Suprapubic skin (tissue), 4 donors: ENCODE measurements at regions not wholly inside any gene's neighbourhood (a gene's known extent, or its start where the extent isn't known, plus 50 kb on each side); places are given as distances from the start of the nearest gene placed in this dataset.
"Not testable (repeated sequence)": the region's sequence is repeated elsewhere in the genome, so short reads cannot be mapped to it uniquely, and the experiment has no call there.

ENCODE experiments used
- EP300 ChIP-seq: sonication (generic); formaldehyde crosslinking; IDR thresholded peaks from one replicate; pipeline ENCODE4 v1.6.1; 2017; ENCODE audit warnings: antibody characterized with exemption
- POLR2A ChIP-seq, 2 donors: fragments of 450-650 bp; IDR thresholded peaks; one replicate each; pipeline ENCODE4 v1.6.1; 2017; ENCODE audit warnings: antibody characterized with exemption in 2 of 2, mild to moderate bottlenecking in 2 of 2, moderate library complexity in 2 of 2
- POLR2AphosphoS5 ChIP-seq, 3 donors: sonication (generic); formaldehyde crosslinking; IDR thresholded peaks; one replicate each; pipeline ENCODE4 v1.6.1; 2017; ENCODE audit warnings: antibody characterized with exemption in 3 of 3
- TF ChIP-seq, protein P1 (sequence below), 2 donors: fragments of 200-600 bp in 1 of 2; fragments of 450-650 bp in 1 of 2; sonication (generic) in 1 of 2; IDR thresholded peaks; one replicate each; pipeline ENCODE4 v1.5.1; 2016 to 2019; ENCODE audit warnings: antibody characterized with exemption in 2 of 2, mild to moderate bottlenecking in 1 of 2, moderate library complexity in 1 of 2

DNA sequence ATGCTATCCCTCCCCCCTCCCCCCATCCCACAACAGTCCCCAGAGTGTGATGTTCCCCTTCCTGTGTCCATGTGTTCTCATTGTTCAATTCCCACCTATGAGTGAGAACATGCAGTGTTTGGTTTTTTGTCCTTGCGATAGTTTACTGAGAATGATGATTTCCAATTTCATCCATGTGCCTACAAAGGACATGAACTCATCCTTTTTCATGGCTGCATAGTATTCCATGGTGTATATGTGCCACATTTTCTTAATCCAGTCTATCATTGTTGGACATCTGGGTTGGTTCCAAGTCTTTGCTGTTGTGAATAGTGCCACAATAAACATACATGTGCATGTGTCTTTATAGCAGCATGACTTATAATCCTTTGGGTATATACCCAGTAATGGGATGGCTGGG lies 701.3 kb downstream of the PLOD2 start:
- TF ChIP-seq POLR2A (IDR thresholded peaks at IDR 0.05); POLR2AphosphoS5 (IDR thresholded peaks at IDR 0.05); EP300: not testable (repeated sequence)
- TF ChIP-seq, protein P1, sequence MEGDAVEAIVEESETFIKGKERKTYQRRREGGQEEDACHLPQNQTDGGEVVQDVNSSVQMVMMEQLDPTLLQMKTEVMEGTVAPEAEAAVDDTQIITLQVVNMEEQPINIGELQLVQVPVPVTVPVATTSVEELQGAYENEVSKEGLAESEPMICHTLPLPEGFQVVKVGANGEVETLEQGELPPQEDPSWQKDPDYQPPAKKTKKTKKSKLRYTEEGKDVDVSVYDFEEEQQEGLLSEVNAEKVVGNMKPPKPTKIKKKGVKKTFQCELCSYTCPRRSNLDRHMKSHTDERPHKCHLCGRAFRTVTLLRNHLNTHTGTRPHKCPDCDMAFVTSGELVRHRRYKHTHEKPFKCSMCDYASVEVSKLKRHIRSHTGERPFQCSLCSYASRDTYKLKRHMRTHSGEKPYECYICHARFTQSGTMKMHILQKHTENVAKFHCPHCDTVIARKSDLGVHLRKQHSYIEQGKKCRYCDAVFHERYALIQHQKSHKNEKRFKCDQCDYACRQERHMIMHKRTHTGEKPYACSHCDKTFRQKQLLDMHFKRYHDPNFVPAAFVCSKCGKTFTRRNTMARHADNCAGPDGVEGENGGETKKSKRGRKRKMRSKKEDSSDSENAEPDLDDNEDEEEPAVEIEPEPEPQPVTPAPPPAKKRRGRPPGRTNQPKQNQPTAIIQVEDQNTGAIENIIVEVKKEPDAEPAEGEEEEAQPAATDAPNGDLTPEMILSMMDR (IDR thresholded peaks at IDR 0.05) = not testable (repeated sequence)
